Neural cell (in vitro differentiated cells): ENCODE measurements at regions not wholly inside any gene's neighbourhood (a gene's known extent, or its start where the extent isn't known, plus 50 kb on each side); places are given as distances from the start of the nearest gene placed in this dataset.
"Not testable (repeated sequence)": the region's sequence is repeated elsewhere in the genome, so short reads cannot be mapped to it uniquely, and the experiment has no call there.

Experiments
- H2AFZ ChIP-seq: fragments of 200-600, 300-800 bp; sonication (generic), shearing (Covaris generic); 2 replicates; pipeline ENCODE4 v1.6.0; 2014; ENCODE audit warnings: low read depth, mild to moderate bottlenecking, antibody characterized with exemption, low read length, moderate library complexity
- H3F3A ChIP-seq: fragments of 200-600 bp; shearing (Covaris generic); 2 replicates; pipeline ENCODE4 v1.6.1; 2016; ENCODE audit warnings: mild to moderate bottlenecking, moderate library complexity, mixed read lengths, antibody characterized with exemption, low read length; ENCODE audit not compliant: insufficient read depth, poor library complexity, severe bottlenecking
- H3K27ac ChIP-seq: fragments of 200-600, 300-800 bp; sonication (generic), shearing (Covaris generic); 2 replicates; pipeline ENCODE4 v1.5.1; 2014; ENCODE audit warnings: mild to moderate bottlenecking, low read length, moderate library complexity
- H3K27me3 ChIP-seq: fragments of 300-800, 200-600 bp; sonication (generic), shearing (Covaris generic); 2 replicates; pipeline ENCODE4 v1.6.0; 2014; ENCODE audit warnings: mild to moderate bottlenecking, low read depth, low read length, moderate library complexity; ENCODE audit not compliant: insufficient read depth
- H3K36me3 ChIP-seq: fragments of 300-800, 200-600 bp; sonication (generic), shearing (Covaris generic); 2 replicates; pipeline ENCODE4 v1.5.1; 2014; ENCODE audit warnings: mild to moderate bottlenecking, antibody characterized with exemption, low read length, moderate library complexity; ENCODE audit not compliant: insufficient read depth
- H3K4me2 ChIP-seq: fragments of 300-800, 200-600 bp; sonication (generic), shearing (Covaris generic); 2 replicates; pipeline ENCODE4 v1.6.0; 2014; ENCODE audit warnings: mild to moderate bottlenecking, low read length
- H3K4me3 ChIP-seq: fragments of 300-800, 200-600 bp; sonication (generic), shearing (Covaris generic); 2 replicates; pipeline ENCODE4 v1.5.1; 2014; ENCODE audit warnings: mild to moderate bottlenecking, low read length, moderate library complexity
- H3K79me2 ChIP-seq: fragments of 200-600 bp; shearing (Covaris generic); replicated peaks from 2 replicates; pipeline ENCODE4 v1.6.0; 2014; ENCODE audit warnings: mild to moderate bottlenecking, low read length, moderate library complexity; ENCODE audit not compliant: insufficient read depth
- H3K9ac ChIP-seq: fragments of 300-800, 200-600 bp; sonication (generic), shearing (Covaris generic); 2 replicates; pipeline ENCODE4 v1.6.1; 2016; ENCODE audit warnings: mild to moderate bottlenecking, low read length, mixed read lengths
- H3K9me2 ChIP-seq: fragments of 200-600 bp; shearing (Covaris generic); 2 replicates; pipeline ENCODE4 v1.6.1; 2016; ENCODE audit warnings: mild to moderate bottlenecking, low read length, mixed read lengths; ENCODE audit not compliant: insufficient read depth
- H3K9me3 ChIP-seq: fragments of 200-600, 300-800 bp; sonication (generic), shearing (Covaris generic); 2 replicates; pipeline ENCODE4 v1.6.1; 2016; ENCODE audit warnings: mild to moderate bottlenecking, mixed run types, low read length, moderate library complexity, mixed read lengths
- H4K20me1 ChIP-seq: fragments of 200-600 bp; shearing (Covaris generic); 2 replicates; pipeline ENCODE4 v1.6.1; 2016; ENCODE audit warnings: mild to moderate bottlenecking, mixed run types; ENCODE audit not compliant: insufficient read depth
- EP300 ChIP-seq: fragments of 450-650 bp; conservative IDR thresholded peaks from 2 replicates; pipeline ENCODE4 v1.6.1; 2014; ENCODE audit warnings: antibody characterized with exemption, mild to moderate bottlenecking, moderate library complexity; ENCODE audit not compliant: poor library complexity, severe bottlenecking
- EZH2 ChIP-seq: fragments of 200-600, 300-800 bp; shearing (Covaris generic), sonication (generic); IDR thresholded peaks from 2 replicates; pipeline ENCODE4 v1.6.1; 2014; ENCODE audit warnings: antibody characterized with exemption, low read length, borderline replicate concordance, mild to moderate bottlenecking; ENCODE audit not compliant: insufficient read depth, poor library complexity, severe bottlenecking
- MXI1 ChIP-seq: fragments of 450-650 bp; conservative IDR thresholded peaks from 2 replicates; pipeline ENCODE4 v1.6.1; 2014; ENCODE audit warnings: antibody characterized with exemption, mild to moderate bottlenecking; ENCODE audit not compliant: poor library complexity, severe bottlenecking
- POLR2AphosphoS5 ChIP-seq: IDR thresholded peaks from 2 replicates; pipeline ENCODE4 v1.6.1; 2012
- RAD21 ChIP-seq: fragments of 450-650 bp; conservative IDR thresholded peaks from 2 replicates; pipeline ENCODE4 v1.6.1; 2014; ENCODE audit warnings: antibody characterized with exemption, mild to moderate bottlenecking, moderate library complexity
- SMC3 ChIP-seq: fragments of 450-650 bp; conservative IDR thresholded peaks from 2 replicates; pipeline ENCODE4 v1.6.1; 2014; ENCODE audit warnings: antibody characterized with exemption, mild to moderate bottlenecking, moderate library complexity; ENCODE audit not compliant: poor library complexity
- TAF1 ChIP-seq: IDR thresholded peaks from 2 replicates; pipeline ENCODE4 v1.6.1; 2012; ENCODE audit warnings: low read depth
- TF ChIP-seq, protein P1 (sequence below): fragments of 450-650 bp; IDR thresholded peaks from 2 replicates; pipeline ENCODE4 v1.5.1; 2014; ENCODE audit warnings: antibody characterized with exemption, mild to moderate bottlenecking, moderate library complexity; ENCODE audit not compliant: poor library complexity, severe bottlenecking
- TF ChIP-seq, protein P2 (sequence below): IDR thresholded peaks from 2 replicates; pipeline ENCODE4 v1.6.1; 2012; ENCODE audit warnings: borderline replicate concordance

GRCh38 chr7:32762925-32763293, 128.7 kb downstream of the KBTBD2 start:
- no peak for TF ChIP-seq TAF1
- no peak for TF ChIP-seq RAD21
- TF ChIP-seq, protein P1, sequence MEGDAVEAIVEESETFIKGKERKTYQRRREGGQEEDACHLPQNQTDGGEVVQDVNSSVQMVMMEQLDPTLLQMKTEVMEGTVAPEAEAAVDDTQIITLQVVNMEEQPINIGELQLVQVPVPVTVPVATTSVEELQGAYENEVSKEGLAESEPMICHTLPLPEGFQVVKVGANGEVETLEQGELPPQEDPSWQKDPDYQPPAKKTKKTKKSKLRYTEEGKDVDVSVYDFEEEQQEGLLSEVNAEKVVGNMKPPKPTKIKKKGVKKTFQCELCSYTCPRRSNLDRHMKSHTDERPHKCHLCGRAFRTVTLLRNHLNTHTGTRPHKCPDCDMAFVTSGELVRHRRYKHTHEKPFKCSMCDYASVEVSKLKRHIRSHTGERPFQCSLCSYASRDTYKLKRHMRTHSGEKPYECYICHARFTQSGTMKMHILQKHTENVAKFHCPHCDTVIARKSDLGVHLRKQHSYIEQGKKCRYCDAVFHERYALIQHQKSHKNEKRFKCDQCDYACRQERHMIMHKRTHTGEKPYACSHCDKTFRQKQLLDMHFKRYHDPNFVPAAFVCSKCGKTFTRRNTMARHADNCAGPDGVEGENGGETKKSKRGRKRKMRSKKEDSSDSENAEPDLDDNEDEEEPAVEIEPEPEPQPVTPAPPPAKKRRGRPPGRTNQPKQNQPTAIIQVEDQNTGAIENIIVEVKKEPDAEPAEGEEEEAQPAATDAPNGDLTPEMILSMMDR: no peak
- TF ChIP-seq MXI1: no peak
- TF ChIP-seq, protein P2, sequence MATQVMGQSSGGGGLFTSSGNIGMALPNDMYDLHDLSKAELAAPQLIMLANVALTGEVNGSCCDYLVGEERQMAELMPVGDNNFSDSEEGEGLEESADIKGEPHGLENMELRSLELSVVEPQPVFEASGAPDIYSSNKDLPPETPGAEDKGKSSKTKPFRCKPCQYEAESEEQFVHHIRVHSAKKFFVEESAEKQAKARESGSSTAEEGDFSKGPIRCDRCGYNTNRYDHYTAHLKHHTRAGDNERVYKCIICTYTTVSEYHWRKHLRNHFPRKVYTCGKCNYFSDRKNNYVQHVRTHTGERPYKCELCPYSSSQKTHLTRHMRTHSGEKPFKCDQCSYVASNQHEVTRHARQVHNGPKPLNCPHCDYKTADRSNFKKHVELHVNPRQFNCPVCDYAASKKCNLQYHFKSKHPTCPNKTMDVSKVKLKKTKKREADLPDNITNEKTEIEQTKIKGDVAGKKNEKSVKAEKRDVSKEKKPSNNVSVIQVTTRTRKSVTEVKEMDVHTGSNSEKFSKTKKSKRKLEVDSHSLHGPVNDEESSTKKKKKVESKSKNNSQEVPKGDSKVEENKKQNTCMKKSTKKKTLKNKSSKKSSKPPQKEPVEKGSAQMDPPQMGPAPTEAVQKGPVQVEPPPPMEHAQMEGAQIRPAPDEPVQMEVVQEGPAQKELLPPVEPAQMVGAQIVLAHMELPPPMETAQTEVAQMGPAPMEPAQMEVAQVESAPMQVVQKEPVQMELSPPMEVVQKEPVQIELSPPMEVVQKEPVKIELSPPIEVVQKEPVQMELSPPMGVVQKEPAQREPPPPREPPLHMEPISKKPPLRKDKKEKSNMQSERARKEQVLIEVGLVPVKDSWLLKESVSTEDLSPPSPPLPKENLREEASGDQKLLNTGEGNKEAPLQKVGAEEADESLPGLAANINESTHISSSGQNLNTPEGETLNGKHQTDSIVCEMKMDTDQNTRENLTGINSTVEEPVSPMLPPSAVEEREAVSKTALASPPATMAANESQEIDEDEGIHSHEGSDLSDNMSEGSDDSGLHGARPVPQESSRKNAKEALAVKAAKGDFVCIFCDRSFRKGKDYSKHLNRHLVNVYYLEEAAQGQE: no peak
- no peak for TF ChIP-seq EZH2
- no peak for TF ChIP-seq EP300
- TF ChIP-seq POLR2AphosphoS5: no peak
- TF ChIP-seq SMC3: no peak
- Histone ChIP-seq H3K9me2 (no peaks in the 10 kb centered on the region), H3K4me2 (no peak overlapping the region), H2AFZ (no peak overlapping the region), H3K27me3 (peaks cover 31% of the 10 kb centered on the region), H3K4me3 (no peak overlapping the region), H3K36me3 (no peaks in the 10 kb centered on the region), H3K79me2 (no peaks in the 10 kb centered on the region), H3K9me3 (no peaks in the 10 kb centered on the region), H4K20me1 (no peaks in the 10 kb centered on the region), H3K27ac (no peak overlapping the region), H3F3A (no peaks in the 10 kb centered on the region), H3K9ac (no peak overlapping the region)

GRCh38 chr7:32762206-32762924, 129.2 kb downstream of the KBTBD2 start:
- peaks cover 31% of the 10 kb centered on the region for H3K27me3 ChIP-seq
- H3K36me3 ChIP-seq, H2AFZ ChIP-seq: not testable (repeated sequence)

More at GRCh38 chr7:32762206-32762924, 129.2 kb downstream of the KBTBD2 start:
- not testable (repeated sequence) for H3K79me2 ChIP-seq, H3K9me2 ChIP-seq, H4K20me1 ChIP-seq, H3F3A ChIP-seq, H3K4me2 ChIP-seq, H3K27ac ChIP-seq, H3K9ac ChIP-seq, H3K9me3 ChIP-seq
- H3K4me3 ChIP-seq: peak overlapping the region; percentile 54
